MM.1S (cell line): ENCODE measurements at regions not wholly inside any gene's neighbourhood (a gene's known extent, or its start where the extent isn't known, plus 50 kb on each side); places are given as distances from the start of the nearest gene placed in this dataset.

Experiments used
- DNase-seq: peaks from one replicate; pipeline ENCODE4 v3.0.0-alpha.2; 2015
- H2AFZ ChIP-seq: fragments of 300-600 bp; sonication (generic); 2 replicates; pipeline ENCODE4 v1.6.0; 2016; ENCODE audit warnings: antibody characterized with exemption, low read length
- H3F3A ChIP-seq: fragments of 300-600 bp; sonication (generic); 2 replicates; pipeline ENCODE4 v1.6.1; 2016; ENCODE audit warnings: mild to moderate bottlenecking, antibody characterized with exemption, low read length, moderate library complexity, mixed read lengths; ENCODE audit not compliant: insufficient read depth
- H3K27ac ChIP-seq: fragments of 300-600 bp; sonication (generic); 2 replicates; pipeline ENCODE4 v1.5.1; 2016; ENCODE audit warnings: mild to moderate bottlenecking, low read length
- H3K27me3 ChIP-seq: fragments of 300-600 bp; sonication (generic); replicated peaks from 2 replicates; pipeline ENCODE4 v1.6.0; 2016; ENCODE audit warnings: low read length; ENCODE audit not compliant: insufficient read depth
- H3K36me3 ChIP-seq: fragments of 300-600 bp; sonication (generic); replicated peaks from 2 replicates; pipeline ENCODE4 v1.6.1; 2016; ENCODE audit warnings: mild to moderate bottlenecking, low read length, mixed read lengths; ENCODE audit not compliant: insufficient read depth
- H3K4me1 ChIP-seq: fragments of 300-600 bp; sonication (generic); 2 replicates; pipeline ENCODE4 v1.6.1; 2016; ENCODE audit warnings: low read length, mixed read lengths
- H3K4me2 ChIP-seq: fragments of 300-600 bp; sonication (generic); 2 replicates; pipeline ENCODE4 v1.6.0; 2016; ENCODE audit warnings: low read depth, low read length
- H3K4me3 ChIP-seq: fragments of 300-600 bp; sonication (generic); 2 replicates; pipeline ENCODE4 v1.5.1; 2016; ENCODE audit warnings: low read length, mixed read lengths
- H3K79me2 ChIP-seq: fragments of 300-600 bp; sonication (generic); 2 replicates; pipeline ENCODE4 v1.6.1; 2016; ENCODE audit warnings: mixed run types, low read length, mixed read lengths
- H3K9ac ChIP-seq: fragments of 300-600 bp; sonication (generic); 2 replicates; pipeline ENCODE4 v1.6.1; 2016; ENCODE audit warnings: low read length, mixed read lengths
- H3K9me2 ChIP-seq: fragments of 300-600 bp; sonication (generic); replicated peaks from 2 replicates; pipeline ENCODE4 v1.6.1; 2016; ENCODE audit warnings: mild to moderate bottlenecking, low read length, mixed read lengths; ENCODE audit not compliant: insufficient read depth
- H3K9me3 ChIP-seq: fragments of 300-600 bp; sonication (generic); replicated peaks from 2 replicates; pipeline ENCODE4 v1.6.1; 2016; ENCODE audit warnings: mild to moderate bottlenecking, low read length, mixed read lengths; ENCODE audit not compliant: insufficient read depth
- H4K20me1 ChIP-seq: fragments of 300-600 bp; sonication (generic); 2 replicates; pipeline ENCODE4 v1.6.1; 2016; ENCODE audit warnings: mild to moderate bottlenecking, low read length, moderate library complexity, mixed read lengths; ENCODE audit not compliant: insufficient read depth
- CTCF ChIP-seq: fragments of 300-600 bp; sonication (generic); IDR thresholded peaks from 2 replicates; pipeline ENCODE4 v1.5.1; 2016; ENCODE audit warnings: antibody characterized with exemption, low read length, mixed read lengths
- EZH2 ChIP-seq: fragments of 300-600 bp; sonication (generic); optimal IDR thresholded peaks from 2 replicates; pipeline ENCODE3; 2017; ENCODE audit warnings: low read depth, mild to moderate bottlenecking, antibody characterized with exemption, low read length, mixed read lengths
- EZH2phosphoT487 ChIP-seq: fragments of 300-600 bp; sonication (generic); IDR thresholded peaks from 2 replicates; pipeline ENCODE4 v1.6.1; 2018; ENCODE audit warnings: antibody characterized with exemption, low read length

GRCh38 chr2:174683392-174683759 lies 80.9 kb downstream of the CHRNA1 start:
- Histone ChIP-seq H3K27ac (no peak overlapping the region), H3K9me2 (no peaks in the 10 kb centered on the region), H3K79me2 (no peaks in the 10 kb centered on the region), H3K27me3 (peaks cover 7% of the 10 kb centered on the region), H4K20me1 (no peaks in the 10 kb centered on the region), H3K9ac (no peak overlapping the region), H3K9me3 (no peaks in the 10 kb centered on the region), H3K4me3 (peak overlapping the region; percentile 45), H3K4me2 (peak overlapping the region; percentile 55; the same call in 1 of the 2 replicates), H3K36me3 (no peaks in the 10 kb centered on the region), H3F3A (no peaks in the 10 kb centered on the region), H2AFZ (0 out of 2 replicates have a peak overlapping the region, but pooled peaks have one; percentile 50), H3K4me1 (peaks cover 6% of the 10 kb centered on the region; the same call in 1 of the 2 replicates)
- TF ChIP-seq EZH2 (no peak), EZH2phosphoT487 (no peak), CTCF (no peak)
- no peak for DNase-seq

GRCh38 chr2:174682578-174683391 lies 81.5 kb downstream of the CHRNA1 start:
- peak; percentile 18 for DNase-seq
- Histone ChIP-seq H3K4me1 (peaks cover 3% of the 10 kb centered on the region; the same call in 1 of the 2 replicates), H3K36me3 (no peaks in the 10 kb centered on the region), H3K9me3 (no peaks in the 10 kb centered on the region), H2AFZ (peak overlapping the region; percentile 86; the same call in 1 of the 2 replicates), H3K79me2 (no peaks in the 10 kb centered on the region), H3F3A (no peaks in the 10 kb centered on the region), H3K9ac (peak overlapping the region; percentile 29; the same call in 1 of the 2 replicates), H3K27me3 (peaks cover 7% of the 10 kb centered on the region), H3K27ac (no peak overlapping the region), H3K9me2 (no peaks in the 10 kb centered on the region), H4K20me1 (no peaks in the 10 kb centered on the region), H3K4me3 (peak overlapping the region; percentile 71), H3K4me2 (peak overlapping the region; percentile 92)
- TF ChIP-seq EZH2 (no peak), CTCF (no peak), EZH2phosphoT487 (no peak)

- peak overlapping the region; percentile 29; the same call in 1 of the 2 replicates for H3K9ac ChIP-seq
- H3K27me3 ChIP-seq = peaks cover 7% of the 10 kb centered on the region
- no peak for TF ChIP-seq EZH2
- no peak for TF ChIP-seq CTCF
- TF ChIP-seq EZH2phosphoT487 = no peak
- H4K20me1 ChIP-seq = no peaks in the 10 kb centered on the region
- H3K9me2 ChIP-seq = no peaks in the 10 kb centered on the region
- peak overlapping the region; percentile 86 for H2AFZ ChIP-seq
- DNase-seq = no peak
- H3F3A ChIP-seq = no peaks in the 10 kb centered on the region
- no peaks in the 10 kb centered on the region for H3K4me1 ChIP-seq
- no peaks in the 10 kb centered on the region for H3K79me2 ChIP-seq
- H3K27ac ChIP-seq = no peak overlapping the region
- peak overlapping the region; percentile 71 for H3K4me3 ChIP-seq
- H3K4me2 ChIP-seq = peak overlapping the region; percentile 92
- no peaks in the 10 kb centered on the region for H3K36me3 ChIP-seq
- H3K9me3 ChIP-seq = no peaks in the 10 kb centered on the region
Observed at GRCh38 chr2:174682007-174682577, 82.2 kb downstream of the CHRNA1 start.
